ENCODE measurements at regions not wholly inside any gene's neighbourhood (a gene's known extent, or its start where the extent isn't known, plus 50 kb on each side); places are given as distances from the start of the nearest gene placed in this dataset.

GRCh38 chr6:114537977-114538376 lies 195.2 kb upstream of the HS3ST5 start:
- H3K36me3 ChIP-seq (ENCODE audit: insufficient read depth) = no peaks in the 10 kb centered on the region
- no peaks in the 10 kb centered on the region for H3K79me2 ChIP-seq (replicated peaks; ENCODE audit: insufficient read depth)
- peaks cover 14% of the 10 kb centered on the region; the same call in 1 of the 2 replicates for H3K4me1 ChIP-seq (ENCODE audit: insufficient read depth)
- Mint-ChIP-seq H3K4me1 (peaks cover 7% of the 10 kb centered on the region), H3K27me3 (ENCODE audit: insufficient read depth, low read depth, poor library complexity) (no peaks in the 10 kb centered on the region), H3K4me3 (no peak overlapping the region), H3K36me3 (ENCODE audit: low read depth) (no peaks in the 10 kb centered on the region; the same call in 2 of the 3 replicates), H3K27ac (no peak overlapping the region), H3K9me3 (peaks cover 3% of the 10 kb centered on the region; the same call in 1 of the 3 replicates)
- H3K9me2 ChIP-seq (ENCODE audit: insufficient read depth) = peaks cover 7% of the 10 kb centered on the region
- no peaks in the 10 kb centered on the region for H3F3A ChIP-seq (replicated peaks; ENCODE audit: low read depth)
- no peak overlapping the region for H3K4me3 ChIP-seq
- no peak for ATAC-seq
- H4K20me1 ChIP-seq (replicated peaks; ENCODE audit: insufficient read depth) = no peaks in the 10 kb centered on the region
- no peak overlapping the region for H3K27ac ChIP-seq (ENCODE audit: low read depth)
- no peak overlapping the region for H2AFZ ChIP-seq
- TF ChIP-seq POLR2AphosphoS5 (IDR thresholded peaks at IDR 0.05; ENCODE audit: low read depth) = no peak
- TF ChIP-seq EZH2 (IDR thresholded peaks at IDR 0.05; ENCODE audit: low read depth, unreplicated experiment) = no peak
- no peak for TF ChIP-seq ETS1 (IDR thresholded peaks at IDR 0.05)
- TF ChIP-seq REST (IDR thresholded peaks at IDR 0.05; ENCODE audit: unreplicated experiment) = no peak
- TF ChIP-seq, protein P1, sequence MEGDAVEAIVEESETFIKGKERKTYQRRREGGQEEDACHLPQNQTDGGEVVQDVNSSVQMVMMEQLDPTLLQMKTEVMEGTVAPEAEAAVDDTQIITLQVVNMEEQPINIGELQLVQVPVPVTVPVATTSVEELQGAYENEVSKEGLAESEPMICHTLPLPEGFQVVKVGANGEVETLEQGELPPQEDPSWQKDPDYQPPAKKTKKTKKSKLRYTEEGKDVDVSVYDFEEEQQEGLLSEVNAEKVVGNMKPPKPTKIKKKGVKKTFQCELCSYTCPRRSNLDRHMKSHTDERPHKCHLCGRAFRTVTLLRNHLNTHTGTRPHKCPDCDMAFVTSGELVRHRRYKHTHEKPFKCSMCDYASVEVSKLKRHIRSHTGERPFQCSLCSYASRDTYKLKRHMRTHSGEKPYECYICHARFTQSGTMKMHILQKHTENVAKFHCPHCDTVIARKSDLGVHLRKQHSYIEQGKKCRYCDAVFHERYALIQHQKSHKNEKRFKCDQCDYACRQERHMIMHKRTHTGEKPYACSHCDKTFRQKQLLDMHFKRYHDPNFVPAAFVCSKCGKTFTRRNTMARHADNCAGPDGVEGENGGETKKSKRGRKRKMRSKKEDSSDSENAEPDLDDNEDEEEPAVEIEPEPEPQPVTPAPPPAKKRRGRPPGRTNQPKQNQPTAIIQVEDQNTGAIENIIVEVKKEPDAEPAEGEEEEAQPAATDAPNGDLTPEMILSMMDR (conservative IDR thresholded peaks at IDR 0.05; ENCODE audit: low read depth in 2 of 2) = no peak
- no peak for TF ChIP-seq EZH2phosphoT487 (IDR thresholded peaks at IDR 0.05; ENCODE audit: unreplicated experiment)
- TF ChIP-seq CREB1 (CRISPR knock-in tag; IDR thresholded peaks at IDR 0.05; ENCODE audit: low read depth) = no peak
- no peak for DNase-seq (ENCODE audit: low spot score)
- no peaks in the 10 kb centered on the region for H3K27me3 ChIP-seq (ENCODE audit: insufficient read depth)
- H3K4me2 ChIP-seq = no peak overlapping the region

DNA sequence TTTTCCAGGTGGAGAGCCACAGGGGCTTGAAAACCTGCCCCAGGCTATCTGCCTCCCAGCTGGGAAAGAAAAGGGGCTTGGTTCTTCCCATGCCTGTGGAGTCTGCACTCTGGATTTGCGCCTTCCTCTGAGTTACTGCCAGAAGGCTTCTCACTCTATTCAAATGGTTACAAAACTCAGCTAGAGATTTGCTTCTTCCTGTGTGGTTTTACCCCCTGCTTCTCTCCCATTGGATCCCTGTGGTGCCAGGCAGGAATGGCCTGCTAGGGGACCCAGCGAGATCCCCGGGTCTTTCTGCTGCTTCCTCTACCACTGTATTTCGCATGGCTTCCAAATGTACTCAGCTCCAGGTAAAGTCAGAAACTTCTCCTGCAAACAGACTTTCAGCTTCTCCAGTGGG lies 192.0 kb upstream of the HS3ST5 start:
- Mint-ChIP-seq H3K27ac (peak overlapping the region; percentile 86), H3K27me3 (ENCODE audit: insufficient read depth, low read depth, poor library complexity) (no peaks in the 10 kb centered on the region), H3K9me3 (peaks cover 3% of the 10 kb centered on the region; the same call in 1 of the 3 replicates), H3K36me3 (ENCODE audit: low read depth) (no peaks in the 10 kb centered on the region), H3K4me3 (no peak overlapping the region), H3K4me1 (peaks cover 7% of the 10 kb centered on the region)
- Histone ChIP-seq H3K4me2 (no peak overlapping the region), H3K4me3 (no peak overlapping the region), H4K20me1 (replicated peaks; ENCODE audit: insufficient read depth) (no peaks in the 10 kb centered on the region), H3K36me3 (ENCODE audit: insufficient read depth) (no peaks in the 10 kb centered on the region), H3K4me1 (ENCODE audit: insufficient read depth) (peaks cover 14% of the 10 kb centered on the region; the same call in 1 of the 2 replicates), H3K79me2 (replicated peaks; ENCODE audit: insufficient read depth) (no peaks in the 10 kb centered on the region), H2AFZ (peak overlapping the region; percentile 92), H3K9me2 (ENCODE audit: insufficient read depth) (peaks cover 7% of the 10 kb centered on the region), H3K27ac (ENCODE audit: low read depth) (peak overlapping the region; percentile 70; the same call in 1 of the 2 replicates), H3K27me3 (ENCODE audit: insufficient read depth) (no peaks in the 10 kb centered on the region), H3F3A (replicated peaks; ENCODE audit: low read depth) (no peaks in the 10 kb centered on the region)
- peak; percentile 58 for ATAC-seq
- DNase-seq (ENCODE audit: low spot score) = peak; percentile 7
- TF ChIP-seq CREB1 (CRISPR knock-in tag; IDR thresholded peaks at IDR 0.05; ENCODE audit: low read depth) = no peak
- no peak for TF ChIP-seq ZNF331 (CRISPR knock-in tag; IDR thresholded peaks at IDR 0.05; ENCODE audit: low read depth)
- TF ChIP-seq EZH2phosphoT487 (IDR thresholded peaks at IDR 0.05; ENCODE audit: unreplicated experiment) = no peak
- no peak for TF ChIP-seq REST (IDR thresholded peaks at IDR 0.05; ENCODE audit: unreplicated experiment)
- TF ChIP-seq JUNB (IDR thresholded peaks at IDR 0.05; ENCODE audit: unreplicated experiment) = no peak
- TF ChIP-seq STAT1 (IDR thresholded peaks at IDR 0.05; ENCODE audit: unreplicated experiment) = no peak
- no peak for TF ChIP-seq NANOG (IDR thresholded peaks at IDR 0.05; ENCODE audit: borderline replicate concordance)
- TF ChIP-seq EZH2 (IDR thresholded peaks at IDR 0.05; ENCODE audit: low read depth, unreplicated experiment) = no peak
- TF ChIP-seq, protein P1 (conservative IDR thresholded peaks at IDR 0.05; ENCODE audit: low read depth in 2 of 2) = no peak
- no peak for TF ChIP-seq POLR2AphosphoS5 (IDR thresholded peaks at IDR 0.05; ENCODE audit: low read depth)

Measured in GM23338 (cell line).